ENCODE measurements at regions not wholly inside any gene's neighbourhood (a gene's known extent, or its start where the extent isn't known, plus 50 kb on each side); places are given as distances from the start of the nearest gene placed in this dataset.

GRCh38 chr1:30179942-30180543 is 543.3 kb downstream of the MATN1 start:
- no peak for TF ChIP-seq CTCF (conservative IDR thresholded peaks at IDR 0.05; ENCODE audit: low read depth, low read length)
- no peak for DNase-seq (ENCODE audit: low read depth)
- H3K4me3 ChIP-seq (ENCODE audit: low read depth, low read length) = no peak overlapping the region

GRCh38 chr1:30176477-30176876 is 546.9 kb downstream of the MATN1 start:
- TF ChIP-seq CTCF (conservative IDR thresholded peaks at IDR 0.05; ENCODE audit: low read depth, low read length) = no peak
- no peak for DNase-seq (ENCODE audit: low read depth)
- H3K4me3 ChIP-seq (ENCODE audit: low read depth, low read length) = no peak overlapping the region

GRCh38 chr1:30174499-30174898 is 548.9 kb downstream of the MATN1 start:
- TF ChIP-seq CTCF (conservative IDR thresholded peaks at IDR 0.05; ENCODE audit: low read depth, low read length) = no peak
- DNase-seq (ENCODE audit: low read depth) = no peak
- no peak overlapping the region for H3K4me3 ChIP-seq (ENCODE audit: low read depth, low read length)

DNA sequence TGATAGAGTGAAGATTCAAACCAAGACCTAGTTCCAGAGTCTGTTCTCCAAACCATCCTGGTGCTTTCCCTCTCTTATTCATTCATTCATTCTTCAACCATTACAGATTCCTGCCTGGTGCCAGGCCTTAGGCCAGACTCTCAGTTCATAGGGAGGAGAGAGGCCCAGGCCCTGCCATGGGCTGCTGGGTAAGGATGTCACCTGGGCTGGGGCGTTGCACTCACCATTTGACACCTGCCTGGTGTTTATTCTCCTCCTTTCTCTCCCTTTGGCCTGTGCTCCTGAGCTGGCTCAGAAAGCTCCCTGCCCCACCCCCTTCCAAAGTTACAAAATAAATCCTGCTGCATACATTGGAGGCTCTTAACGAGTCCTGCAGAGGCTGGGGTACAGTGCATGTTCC is 549.8 kb downstream of the MATN1 start:
- DNase-seq (ENCODE audit: low read depth) = no peak
- no peak for TF ChIP-seq CTCF (conservative IDR thresholded peaks at IDR 0.05; ENCODE audit: low read depth, low read length)
- H3K4me3 ChIP-seq (ENCODE audit: low read depth, low read length) = no peak overlapping the region

DNA sequence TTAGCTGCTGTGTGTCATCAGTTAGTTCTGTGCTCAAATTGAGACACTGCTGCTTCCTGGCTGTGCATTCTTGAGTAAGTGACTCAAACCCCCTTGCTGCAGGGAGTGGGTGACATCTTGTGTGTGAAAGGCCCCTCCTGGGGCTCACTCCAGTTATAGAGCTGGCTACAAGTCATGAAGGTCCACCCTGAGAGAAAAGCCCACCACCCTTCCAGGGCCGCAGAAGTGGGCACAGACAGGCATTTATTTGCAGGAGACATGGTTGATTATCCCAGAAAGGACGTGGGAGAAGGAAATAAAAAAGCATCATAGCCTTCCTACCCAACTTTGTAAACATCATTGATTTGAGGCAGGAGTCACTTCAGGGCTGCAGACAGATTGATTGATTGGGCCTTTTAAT is 550.6 kb downstream of the MATN1 start:
- no peak for TF ChIP-seq CTCF (conservative IDR thresholded peaks at IDR 0.05; ENCODE audit: low read depth, low read length)
- H3K4me3 ChIP-seq (ENCODE audit: low read depth, low read length) = no peak overlapping the region
- no peak for DNase-seq (ENCODE audit: low read depth)

GRCh38 chr1:30172299-30172694 is 551.1 kb downstream of the MATN1 start:
- no peak for DNase-seq (ENCODE audit: low read depth)
- no peak overlapping the region for H3K4me3 ChIP-seq (ENCODE audit: low read depth, low read length)
- TF ChIP-seq CTCF (conservative IDR thresholded peaks at IDR 0.05; ENCODE audit: low read depth, low read length) = no peak

GRCh38 chr1:30171537-30172298 is 551.7 kb downstream of the MATN1 start:
- no peak for TF ChIP-seq CTCF (conservative IDR thresholded peaks at IDR 0.05; ENCODE audit: low read depth, low read length)
- DNase-seq (ENCODE audit: low read depth) = no peak
- no peak overlapping the region for H3K4me3 ChIP-seq (ENCODE audit: low read depth, low read length)

All from choroid plexus epithelial cell (primary cell).